KMS-11 (cell line): ENCODE measurements at regions not wholly inside any gene's neighbourhood (a gene's known extent, or its start where the extent isn't known, plus 50 kb on each side); places are given as distances from the start of the nearest gene placed in this dataset.

Experiments used
- H2AFZ ChIP-seq: fragments of 200-600 bp; sonication (generic); 2 replicates; pipeline ENCODE4 v1.6.1; 2016; ENCODE audit warnings: antibody characterized with exemption, mixed run types, low read depth
- H3K27ac ChIP-seq: fragments of 200-600 bp; sonication (generic); 2 replicates; pipeline ENCODE4 v1.6.1; 2016; ENCODE audit warnings: mild to moderate bottlenecking, mixed run types
- H3K27me3 ChIP-seq: fragments of 200-600 bp; sonication (generic); 2 replicates; pipeline ENCODE4 v1.6.1; 2017; ENCODE audit warnings: mild to moderate bottlenecking, low read depth, mixed run types, moderate library complexity; ENCODE audit not compliant: insufficient read depth
- H3K36me3 ChIP-seq: fragments of 200-600 bp; sonication (generic); 2 replicates; pipeline ENCODE4 v1.6.1; 2017; ENCODE audit warnings: mild to moderate bottlenecking, mixed run types; ENCODE audit not compliant: insufficient read depth
- H3K4me1 ChIP-seq: fragments of 200-600 bp; sonication (generic); 2 replicates; pipeline ENCODE4 v1.6.1; 2016; ENCODE audit warnings: mild to moderate bottlenecking, low read depth, mixed run types; ENCODE audit not compliant: poor library complexity, severe bottlenecking
- H3K4me2 ChIP-seq: fragments of 200-600 bp; sonication (generic); 2 replicates; pipeline ENCODE4 v1.7.0; 2016; ENCODE audit warnings: mild to moderate bottlenecking, mixed run types
- H3K4me3 ChIP-seq: fragments of 200-600 bp; sonication (generic); IDR thresholded peaks from 2 replicates; pipeline ENCODE4 v1.6.1; 2017; ENCODE audit warnings: low read depth, low read length, mixed read lengths; ENCODE audit not compliant: insufficient read depth
- H3K79me2 ChIP-seq: fragments of 200-600 bp; sonication (generic); 2 replicates; pipeline ENCODE4 v1.6.1; 2016; ENCODE audit warnings: low read depth, mixed run types; ENCODE audit not compliant: insufficient read depth
- H3K9ac ChIP-seq: fragments of 200-600 bp; sonication (generic); 2 replicates; pipeline ENCODE4 v1.6.1; 2016; ENCODE audit warnings: mild to moderate bottlenecking, mixed run types
- H4K20me1 ChIP-seq: fragments of 200-600 bp; sonication (generic); 2 replicates; pipeline ENCODE4 v1.6.1; 2016; ENCODE audit warnings: mild to moderate bottlenecking, mixed run types; ENCODE audit not compliant: insufficient read depth
- TF ChIP-seq, protein P1 (sequence below): fragments of 200-600 bp; sonication (generic); conservative IDR thresholded peaks from 2 replicates; pipeline ENCODE4 v1.6.1; 2017; ENCODE audit warnings: low read depth, mild to moderate bottlenecking, antibody characterized with exemption, low read length, moderate library complexity, mixed read lengths

DNA sequence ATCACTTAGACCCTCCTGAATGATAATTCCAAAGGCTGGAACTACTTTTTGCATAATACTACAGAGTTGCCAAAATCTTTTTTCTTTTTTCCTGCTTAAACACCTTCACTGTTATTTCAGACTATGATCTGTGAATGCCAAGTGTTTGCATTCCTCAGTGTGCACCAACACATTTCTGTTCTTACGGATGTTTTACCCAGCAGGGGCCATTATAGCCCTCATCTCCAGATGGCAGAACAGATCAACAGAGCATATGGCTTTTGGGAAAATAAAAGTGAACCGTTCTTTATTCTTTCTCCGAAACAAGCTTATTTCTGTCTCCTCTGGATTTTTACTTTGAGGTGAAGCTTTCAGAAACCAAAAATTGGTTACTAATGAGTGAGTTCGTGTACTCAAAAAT is 1226.6 kb upstream of the FAM98A start:
- Histone ChIP-seq H3K4me1 (no peaks in the 10 kb centered on the region), H3K9ac (no peak overlapping the region), H3K4me3 (no peak overlapping the region), H3K27me3 (no peaks in the 10 kb centered on the region), H4K20me1 (no peaks in the 10 kb centered on the region), H3K27ac (no peak overlapping the region), H3K4me2 (no peak overlapping the region), H3K36me3 (no peaks in the 10 kb centered on the region), H3K79me2 (no peaks in the 10 kb centered on the region), H2AFZ (no peak overlapping the region)
- TF ChIP-seq, protein P1, sequence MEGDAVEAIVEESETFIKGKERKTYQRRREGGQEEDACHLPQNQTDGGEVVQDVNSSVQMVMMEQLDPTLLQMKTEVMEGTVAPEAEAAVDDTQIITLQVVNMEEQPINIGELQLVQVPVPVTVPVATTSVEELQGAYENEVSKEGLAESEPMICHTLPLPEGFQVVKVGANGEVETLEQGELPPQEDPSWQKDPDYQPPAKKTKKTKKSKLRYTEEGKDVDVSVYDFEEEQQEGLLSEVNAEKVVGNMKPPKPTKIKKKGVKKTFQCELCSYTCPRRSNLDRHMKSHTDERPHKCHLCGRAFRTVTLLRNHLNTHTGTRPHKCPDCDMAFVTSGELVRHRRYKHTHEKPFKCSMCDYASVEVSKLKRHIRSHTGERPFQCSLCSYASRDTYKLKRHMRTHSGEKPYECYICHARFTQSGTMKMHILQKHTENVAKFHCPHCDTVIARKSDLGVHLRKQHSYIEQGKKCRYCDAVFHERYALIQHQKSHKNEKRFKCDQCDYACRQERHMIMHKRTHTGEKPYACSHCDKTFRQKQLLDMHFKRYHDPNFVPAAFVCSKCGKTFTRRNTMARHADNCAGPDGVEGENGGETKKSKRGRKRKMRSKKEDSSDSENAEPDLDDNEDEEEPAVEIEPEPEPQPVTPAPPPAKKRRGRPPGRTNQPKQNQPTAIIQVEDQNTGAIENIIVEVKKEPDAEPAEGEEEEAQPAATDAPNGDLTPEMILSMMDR = no peak

DNA sequence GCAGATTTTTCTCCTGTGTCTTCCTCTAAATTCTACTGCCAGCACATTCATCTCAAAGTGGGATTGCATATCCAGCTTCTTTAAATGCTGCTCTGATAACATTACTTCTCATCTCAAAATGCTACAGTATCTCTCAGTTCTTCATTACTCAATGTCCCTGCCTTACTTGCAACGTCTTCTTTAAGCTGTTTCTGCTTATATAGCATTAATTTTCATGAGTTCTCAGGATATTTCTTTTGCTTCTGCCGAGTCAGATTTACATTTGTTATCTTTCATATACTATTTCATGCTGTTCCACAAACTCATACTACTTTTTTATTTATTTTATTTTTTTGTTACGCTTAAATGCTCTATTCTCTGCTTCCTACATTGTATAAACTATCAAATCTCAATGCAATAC is 1223.5 kb upstream of the FAM98A start:
- H3K79me2 ChIP-seq = no peaks in the 10 kb centered on the region
- H2AFZ ChIP-seq = no peak overlapping the region
- H3K4me2 ChIP-seq = no peak overlapping the region
- no peak overlapping the region for H3K4me3 ChIP-seq
- no peak overlapping the region for H3K9ac ChIP-seq
- TF ChIP-seq, protein P1 = no peak
- H3K27ac ChIP-seq = no peak overlapping the region
- H3K36me3 ChIP-seq = no peaks in the 10 kb centered on the region
- H4K20me1 ChIP-seq = no peaks in the 10 kb centered on the region
- H3K4me1 ChIP-seq = no peaks in the 10 kb centered on the region
- no peaks in the 10 kb centered on the region for H3K27me3 ChIP-seq

DNA sequence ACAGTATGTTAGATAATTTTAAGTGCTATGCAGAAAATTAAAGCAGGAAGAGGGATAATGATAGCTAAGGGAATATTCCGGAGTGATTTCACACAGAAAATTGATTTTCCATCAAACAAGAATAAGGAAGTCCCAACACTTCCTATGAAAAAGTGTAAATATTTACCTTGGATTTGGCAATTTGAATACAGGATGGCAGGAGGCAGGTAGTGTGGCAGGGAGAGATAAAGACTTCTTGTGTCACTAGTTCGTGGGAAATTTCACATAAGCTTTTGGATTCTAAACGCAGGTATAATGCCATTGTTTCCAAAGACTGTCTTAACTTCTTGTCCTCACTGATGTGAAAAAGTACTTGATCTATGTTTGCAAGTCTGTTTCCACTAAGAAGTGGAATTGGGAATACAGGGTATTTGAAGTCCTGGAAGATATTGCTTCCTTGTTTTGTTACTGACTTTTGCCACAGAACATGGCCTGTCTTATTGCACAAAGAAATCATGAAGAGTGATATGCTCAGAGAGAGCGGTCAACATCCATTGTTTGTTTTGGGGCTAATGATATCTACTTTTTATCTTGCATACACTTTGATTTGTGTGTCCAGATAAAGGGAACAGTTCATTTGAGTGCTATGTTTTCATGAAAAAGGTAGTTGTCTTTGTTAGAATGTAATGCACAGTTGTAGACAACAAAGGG is 1216.1 kb upstream of the FAM98A start:
- Histone ChIP-seq H3K4me2 (no peak overlapping the region), H3K4me1 (no peaks in the 10 kb centered on the region), H2AFZ (no peak overlapping the region), H4K20me1 (no peaks in the 10 kb centered on the region), H3K79me2 (no peaks in the 10 kb centered on the region), H3K27ac (no peak overlapping the region), H3K36me3 (no peaks in the 10 kb centered on the region), H3K9ac (no peak overlapping the region), H3K4me3 (no peak overlapping the region), H3K27me3 (no peaks in the 10 kb centered on the region)
- TF ChIP-seq, protein P1 = no peak

DNA sequence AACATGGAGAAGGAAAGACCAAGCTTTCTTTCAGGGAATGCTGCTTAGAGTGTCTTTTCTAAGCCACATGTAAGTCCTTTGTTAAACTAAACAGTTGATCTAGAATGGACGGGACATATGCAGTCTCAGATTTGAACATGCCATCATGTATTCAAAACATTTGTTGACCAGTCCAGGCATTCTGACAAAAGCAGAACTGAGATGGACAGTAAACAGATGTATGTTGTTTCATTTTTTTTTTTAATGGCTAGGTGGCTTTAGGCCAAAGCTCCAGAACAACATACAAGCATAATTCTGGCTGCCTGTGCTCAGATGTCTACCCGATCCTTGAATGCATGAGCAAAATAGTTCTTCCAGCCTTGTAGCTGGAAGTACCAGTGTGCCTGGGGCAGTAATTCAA is 1211.4 kb upstream of the FAM98A start:
- Histone ChIP-seq H3K27me3 (no peaks in the 10 kb centered on the region), H3K4me3 (no peak overlapping the region), H3K36me3 (no peaks in the 10 kb centered on the region), H3K79me2 (no peaks in the 10 kb centered on the region), H3K9ac (no peak overlapping the region), H3K4me1 (no peaks in the 10 kb centered on the region), H4K20me1 (no peaks in the 10 kb centered on the region), H2AFZ (no peak overlapping the region), H3K4me2 (no peak overlapping the region), H3K27ac (no peak overlapping the region)
- TF ChIP-seq, protein P1 = no peak
